WTC11 (cell line): ENCODE measurements at regions not wholly inside any gene's neighbourhood (a gene's known extent, or its start where the extent isn't known, plus 50 kb on each side); places are given as distances from the start of the nearest gene placed in this dataset.

Experiments used
- ATAC-seq: fragments of 200-7000 bp; cut with Tn5 transposase; 2 replicates; pipeline ENCODE4 v1.10.0; 2021; ENCODE audit warnings: mild to moderate bottlenecking, moderate library complexity
- CTCF ChIA-PET: fragments of 300-600 bp; sonication (Branson Sonifier 250); formaldehyde crosslinking; loops from one replicate; lab custom pipeline; 2021; ENCODE audit warnings: antibody characterized with exemption; lab: Charles Lee
- POLR2A ChIA-PET: fragments of 350-600 bp; sonication (Branson Sonifier 250); formaldehyde crosslinking; loops from one replicate; lab custom pipeline; 2021; ENCODE audit warnings: antibody characterized with exemption; lab: Charles Lee
- DNase-seq: peaks from one replicate; pipeline ENCODE4 v3.0.0; 2021; ENCODE audit warnings: low spot score
- H3K27ac Mint-ChIP-seq: 2 replicates; pipeline ENCODE4 v1.8.0; 2021; ENCODE audit warnings: mixed read lengths
- H3K27me3 Mint-ChIP-seq: 2 replicates; pipeline ENCODE4 v1.8.0; 2021; ENCODE audit warnings: low read depth, mild to moderate bottlenecking, moderate library complexity, mixed read lengths
- H3K36me3 Mint-ChIP-seq: 2 replicates; pipeline ENCODE4 v1.8.0; 2021; ENCODE audit warnings: mixed read lengths
- H3K4me1 Mint-ChIP-seq: 2 replicates; pipeline ENCODE4 v1.8.0; 2022; ENCODE audit warnings: mixed read lengths
- H3K4me3 Mint-ChIP-seq: 2 replicates; pipeline ENCODE4 v1.8.0; 2021; ENCODE audit warnings: mild to moderate bottlenecking, moderate library complexity, mixed read lengths
- H3K9me3 Mint-ChIP-seq: 2 replicates; pipeline ENCODE4 v1.8.0; 2021; ENCODE audit warnings: mixed read lengths
- CREB1 ChIP-seq: sonication (generic); formaldehyde crosslinking; IDR thresholded peaks from 2 replicates; pipeline ENCODE4 v1.8.0; 2023; ENCODE audit warnings: mild to moderate bottlenecking, missing genetic modification reagents
- EMX1 ChIP-seq: fragments of 250-450 bp; sonication (Bioruptor Pico); IDR thresholded peaks from 2 replicates; pipeline ENCODE4 v1.8.0; 2021; ENCODE audit warnings: mild to moderate bottlenecking
- FOXJ3 ChIP-seq: sonication (generic); formaldehyde crosslinking; IDR thresholded peaks from 2 replicates; pipeline ENCODE4 v1.9.0; 2021; ENCODE audit warnings: missing genetic modification reagents, mild to moderate bottlenecking, borderline replicate concordance
- FOXK1 ChIP-seq: sonication (generic); formaldehyde crosslinking; IDR thresholded peaks from 2 replicates; pipeline ENCODE4 v1.8.0; 2022; ENCODE audit warnings: mild to moderate bottlenecking, moderate library complexity, missing genetic modification reagents
- GRHL2 ChIP-seq: fragments of 250-450 bp; sonication (Bioruptor Pico); IDR thresholded peaks from 2 replicates; pipeline ENCODE4 v1.8.0; 2022; ENCODE audit warnings: mild to moderate bottlenecking, moderate library complexity; ENCODE audit not compliant: insufficient replicate concordance, severe bottlenecking
- HMGA2 ChIP-seq: fragments of 250-450 bp; sonication (Bioruptor Pico); IDR thresholded peaks from 2 replicates; pipeline ENCODE4 v1.4.0; 2021; ENCODE audit warnings: mild to moderate bottlenecking, moderate library complexity
- KAT7 ChIP-seq: sonication (generic); formaldehyde crosslinking; IDR thresholded peaks from 2 replicates; pipeline ENCODE4 v1.8.1; 2023; ENCODE audit warnings: missing genetic modification reagents, mild to moderate bottlenecking, borderline replicate concordance
- MXD4 ChIP-seq: fragments of 250-450 bp; sonication (Bioruptor Pico); IDR thresholded peaks from 2 replicates; pipeline ENCODE4 v1.8.0; 2021; ENCODE audit warnings: mild to moderate bottlenecking, moderate library complexity, borderline replicate concordance
- NFE2L1 ChIP-seq: sonication (generic); formaldehyde crosslinking; IDR thresholded peaks from 2 replicates; pipeline ENCODE4 v1.8.1; 2023; ENCODE audit warnings: missing genetic modification reagents
- NR2C2 ChIP-seq: sonication (generic); formaldehyde crosslinking; IDR thresholded peaks from 2 replicates; pipeline ENCODE4 v1.8.0; 2022; ENCODE audit warnings: mild to moderate bottlenecking, missing genetic modification reagents
- NR3C1 ChIP-seq: sonication (generic); formaldehyde crosslinking; conservative IDR thresholded peaks from 2 replicates; pipeline ENCODE4 v1.8.1; 2023; ENCODE audit warnings: low read depth, mild to moderate bottlenecking, missing genetic modification reagents
- ZNF138 ChIP-seq: sonication (generic); formaldehyde crosslinking; conservative IDR thresholded peaks from 2 replicates; pipeline ENCODE4 v1.8.1; 2022; ENCODE audit warnings: mild to moderate bottlenecking, moderate library complexity, missing genetic modification reagents
- ZNF671 ChIP-seq: fragments of 250-450 bp; sonication (Bioruptor Pico); IDR thresholded peaks from 2 replicates; pipeline ENCODE4 v1.8.0; 2021; ENCODE audit warnings: mild to moderate bottlenecking
- TF ChIP-seq, protein P1 (sequence below): sonication (generic); formaldehyde crosslinking; IDR thresholded peaks from 2 replicates; pipeline ENCODE4 v1.8.1; 2023; ENCODE audit warnings: mild to moderate bottlenecking, missing genetic modification reagents
- TF ChIP-seq, protein P2 (sequence below): sonication (generic); formaldehyde crosslinking; IDR thresholded peaks from 2 replicates; pipeline ENCODE4 v1.8.1; 2022; ENCODE audit warnings: mild to moderate bottlenecking, moderate library complexity, missing genetic modification reagents
- TF ChIP-seq, protein P3 (sequence below): fragments of 250-450 bp; sonication (Bioruptor Pico); IDR thresholded peaks from 2 replicates; pipeline ENCODE4 v2.1.2; 2022; ENCODE audit warnings: mild to moderate bottlenecking, moderate library complexity
- TF ChIP-seq, protein P4 (sequence below): fragments of 250-450 bp; sonication (Bioruptor Pico); IDR thresholded peaks from 2 replicates; pipeline ENCODE4 v1.9.0; 2021; ENCODE audit warnings: mild to moderate bottlenecking, borderline replicate concordance
- TF ChIP-seq, protein P5 (sequence below): fragments of 250-450 bp; sonication (Bioruptor Pico); IDR thresholded peaks from 2 replicates; pipeline ENCODE4 v1.9.0; 2021; ENCODE audit warnings: moderate library complexity, mild to moderate bottlenecking, inconsistent platforms, borderline replicate concordance
- TF ChIP-seq, protein P6 (sequence below): fragments of 250-450 bp; sonication (Bioruptor Pico); IDR thresholded peaks from 2 replicates; pipeline ENCODE4 v1.9.0; 2021; ENCODE audit warnings: mild to moderate bottlenecking
- TF ChIP-seq, protein P7 (sequence below): sonication (generic); formaldehyde crosslinking; IDR thresholded peaks from 2 replicates; pipeline ENCODE4 v1.8.0; 2023; ENCODE audit warnings: mild to moderate bottlenecking, missing genetic modification reagents
- TF ChIP-seq, protein P8 (sequence below): fragments of 250-450 bp; sonication (Bioruptor Pico); IDR thresholded peaks from 2 replicates; pipeline ENCODE4 v1.8.0; 2021; ENCODE audit warnings: mild to moderate bottlenecking

DNA sequence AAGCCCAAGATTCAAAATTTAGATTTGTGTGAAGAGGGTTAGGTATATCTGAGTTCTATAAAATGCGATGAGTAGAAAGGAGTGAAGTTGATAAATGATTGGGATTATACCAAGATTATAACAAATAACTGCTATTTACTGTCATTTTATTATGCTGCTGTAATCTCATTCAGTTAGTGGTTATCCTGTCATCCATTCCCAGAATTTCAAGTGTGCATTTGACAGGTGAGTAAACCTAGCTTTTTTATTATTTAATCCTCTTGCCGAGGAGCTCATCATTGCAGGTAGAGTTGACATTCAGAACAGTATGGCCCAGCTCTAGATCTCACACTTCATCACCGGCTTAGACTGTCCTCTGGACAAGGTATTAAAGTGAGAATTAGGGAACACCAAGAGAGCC lies 1146.2 kb downstream of the CDH11 start (continued):
- no peak for TF ChIP-seq HMGA2 (CRISPR knock-in tag)
- TF ChIP-seq FOXJ3 (CRISPR knock-in tag), result no peak
- TF ChIP-seq, protein P1, sequence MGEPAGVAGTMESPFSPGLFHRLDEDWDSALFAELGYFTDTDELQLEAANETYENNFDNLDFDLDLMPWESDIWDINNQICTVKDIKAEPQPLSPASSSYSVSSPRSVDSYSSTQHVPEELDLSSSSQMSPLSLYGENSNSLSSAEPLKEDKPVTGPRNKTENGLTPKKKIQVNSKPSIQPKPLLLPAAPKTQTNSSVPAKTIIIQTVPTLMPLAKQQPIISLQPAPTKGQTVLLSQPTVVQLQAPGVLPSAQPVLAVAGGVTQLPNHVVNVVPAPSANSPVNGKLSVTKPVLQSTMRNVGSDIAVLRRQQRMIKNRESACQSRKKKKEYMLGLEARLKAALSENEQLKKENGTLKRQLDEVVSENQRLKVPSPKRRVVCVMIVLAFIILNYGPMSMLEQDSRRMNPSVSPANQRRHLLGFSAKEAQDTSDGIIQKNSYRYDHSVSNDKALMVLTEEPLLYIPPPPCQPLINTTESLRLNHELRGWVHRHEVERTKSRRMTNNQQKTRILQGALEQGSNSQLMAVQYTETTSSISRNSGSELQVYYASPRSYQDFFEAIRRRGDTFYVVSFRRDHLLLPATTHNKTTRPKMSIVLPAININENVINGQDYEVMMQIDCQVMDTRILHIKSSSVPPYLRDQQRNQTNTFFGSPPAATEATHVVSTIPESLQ (CRISPR knock-in tag), result no peak
- TF ChIP-seq NR3C1, result no peak
- TF ChIP-seq, protein P2, sequence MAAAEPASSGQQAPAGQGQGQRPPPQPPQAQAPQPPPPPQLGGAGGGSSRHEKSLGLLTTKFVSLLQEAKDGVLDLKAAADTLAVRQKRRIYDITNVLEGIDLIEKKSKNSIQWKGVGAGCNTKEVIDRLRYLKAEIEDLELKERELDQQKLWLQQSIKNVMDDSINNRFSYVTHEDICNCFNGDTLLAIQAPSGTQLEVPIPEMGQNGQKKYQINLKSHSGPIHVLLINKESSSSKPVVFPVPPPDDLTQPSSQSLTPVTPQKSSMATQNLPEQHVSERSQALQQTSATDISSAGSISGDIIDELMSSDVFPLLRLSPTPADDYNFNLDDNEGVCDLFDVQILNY (CRISPR knock-in tag), result no peak
- no peak for TF ChIP-seq NFE2L1 (CRISPR knock-in tag)
- TF ChIP-seq MXD4 (CRISPR knock-in tag), result no peak
- TF ChIP-seq CREB1 (CRISPR knock-in tag), result no peak
- TF ChIP-seq, protein P3, sequence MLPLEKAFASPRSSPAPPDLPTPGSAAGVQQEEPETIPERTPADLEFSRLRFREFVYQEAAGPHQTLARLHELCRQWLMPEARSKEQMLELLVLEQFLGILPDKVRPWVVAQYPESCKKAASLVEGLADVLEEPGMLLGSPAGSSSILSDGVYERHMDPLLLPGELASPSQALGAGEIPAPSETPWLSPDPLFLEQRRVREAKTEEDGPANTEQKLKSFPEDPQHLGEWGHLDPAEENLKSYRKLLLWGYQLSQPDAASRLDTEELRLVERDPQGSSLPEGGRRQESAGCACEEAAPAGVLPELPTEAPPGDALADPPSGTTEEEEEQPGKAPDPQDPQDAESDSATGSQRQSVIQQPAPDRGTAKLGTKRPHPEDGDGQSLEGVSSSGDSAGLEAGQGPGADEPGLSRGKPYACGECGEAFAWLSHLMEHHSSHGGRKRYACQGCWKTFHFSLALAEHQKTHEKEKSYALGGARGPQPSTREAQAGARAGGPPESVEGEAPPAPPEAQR (CRISPR knock-in tag), result no peak
- TF ChIP-seq, protein P4, sequence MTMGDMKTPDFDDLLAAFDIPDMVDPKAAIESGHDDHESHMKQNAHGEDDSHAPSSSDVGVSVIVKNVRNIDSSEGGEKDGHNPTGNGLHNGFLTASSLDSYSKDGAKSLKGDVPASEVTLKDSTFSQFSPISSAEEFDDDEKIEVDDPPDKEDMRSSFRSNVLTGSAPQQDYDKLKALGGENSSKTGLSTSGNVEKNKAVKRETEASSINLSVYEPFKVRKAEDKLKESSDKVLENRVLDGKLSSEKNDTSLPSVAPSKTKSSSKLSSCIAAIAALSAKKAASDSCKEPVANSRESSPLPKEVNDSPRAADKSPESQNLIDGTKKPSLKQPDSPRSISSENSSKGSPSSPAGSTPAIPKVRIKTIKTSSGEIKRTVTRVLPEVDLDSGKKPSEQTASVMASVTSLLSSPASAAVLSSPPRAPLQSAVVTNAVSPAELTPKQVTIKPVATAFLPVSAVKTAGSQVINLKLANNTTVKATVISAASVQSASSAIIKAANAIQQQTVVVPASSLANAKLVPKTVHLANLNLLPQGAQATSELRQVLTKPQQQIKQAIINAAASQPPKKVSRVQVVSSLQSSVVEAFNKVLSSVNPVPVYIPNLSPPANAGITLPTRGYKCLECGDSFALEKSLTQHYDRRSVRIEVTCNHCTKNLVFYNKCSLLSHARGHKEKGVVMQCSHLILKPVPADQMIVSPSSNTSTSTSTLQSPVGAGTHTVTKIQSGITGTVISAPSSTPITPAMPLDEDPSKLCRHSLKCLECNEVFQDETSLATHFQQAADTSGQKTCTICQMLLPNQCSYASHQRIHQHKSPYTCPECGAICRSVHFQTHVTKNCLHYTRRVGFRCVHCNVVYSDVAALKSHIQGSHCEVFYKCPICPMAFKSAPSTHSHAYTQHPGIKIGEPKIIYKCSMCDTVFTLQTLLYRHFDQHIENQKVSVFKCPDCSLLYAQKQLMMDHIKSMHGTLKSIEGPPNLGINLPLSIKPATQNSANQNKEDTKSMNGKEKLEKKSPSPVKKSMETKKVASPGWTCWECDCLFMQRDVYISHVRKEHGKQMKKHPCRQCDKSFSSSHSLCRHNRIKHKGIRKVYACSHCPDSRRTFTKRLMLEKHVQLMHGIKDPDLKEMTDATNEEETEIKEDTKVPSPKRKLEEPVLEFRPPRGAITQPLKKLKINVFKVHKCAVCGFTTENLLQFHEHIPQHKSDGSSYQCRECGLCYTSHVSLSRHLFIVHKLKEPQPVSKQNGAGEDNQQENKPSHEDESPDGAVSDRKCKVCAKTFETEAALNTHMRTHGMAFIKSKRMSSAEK (CRISPR knock-in tag), result no peak
- no peak for TF ChIP-seq GRHL2 (CRISPR knock-in tag)
- TF ChIP-seq FOXK1 (CRISPR knock-in tag), result no peak
- no peak for TF ChIP-seq EMX1 (CRISPR knock-in tag)

DNA sequence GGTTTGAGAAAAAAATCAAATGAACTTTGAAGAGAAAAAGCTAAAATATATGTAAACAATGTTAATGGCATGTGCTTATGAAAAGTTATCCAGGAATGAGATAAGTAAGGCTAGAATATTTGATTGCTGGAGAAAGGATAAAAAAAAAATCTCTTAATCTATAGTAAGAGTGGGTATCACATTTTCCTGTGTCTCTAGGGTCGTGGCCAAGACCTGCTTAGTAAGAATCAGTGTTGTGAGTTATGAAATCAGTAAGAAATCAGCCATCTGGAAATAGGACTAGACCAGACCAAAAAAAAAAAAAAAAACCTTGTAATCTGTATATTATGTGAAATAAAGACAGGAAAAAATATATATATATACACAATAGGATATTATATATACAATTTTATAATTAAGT lies 1153.9 kb downstream of the CDH11 start:
- Mint-ChIP-seq H3K36me3 (no peaks in the 10 kb centered on the region), H3K9me3 (no peaks in the 10 kb centered on the region), H3K4me3 (no peak overlapping the region), H3K4me1 (no peaks in the 10 kb centered on the region), H3K27me3 (no peaks in the 10 kb centered on the region), H3K27ac (no peak overlapping the region)
- DNase-seq (no peak), ATAC-seq (no peak)
- ChIA-PET POLR2A (no interaction called here), CTCF (no interaction called here)
- TF ChIP-seq NR2C2 (CRISPR knock-in tag), result no peak
- no peak for TF ChIP-seq HMGA2 (CRISPR knock-in tag)
- no peak for TF ChIP-seq CREB1 (CRISPR knock-in tag)
- TF ChIP-seq, protein P5, sequence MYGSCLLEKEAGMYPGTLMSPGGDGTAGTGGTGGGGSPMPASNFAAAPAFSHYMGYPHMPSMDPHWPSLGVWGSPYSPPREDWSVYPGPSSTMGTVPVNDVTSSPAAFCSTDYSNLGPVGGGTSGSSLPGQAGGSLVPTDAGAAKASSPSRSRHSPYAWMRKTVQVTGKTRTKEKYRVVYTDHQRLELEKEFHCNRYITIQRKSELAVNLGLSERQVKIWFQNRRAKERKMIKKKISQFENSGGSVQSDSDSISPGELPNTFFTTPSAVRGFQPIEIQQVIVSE, result no peak
- TF ChIP-seq, protein P6, sequence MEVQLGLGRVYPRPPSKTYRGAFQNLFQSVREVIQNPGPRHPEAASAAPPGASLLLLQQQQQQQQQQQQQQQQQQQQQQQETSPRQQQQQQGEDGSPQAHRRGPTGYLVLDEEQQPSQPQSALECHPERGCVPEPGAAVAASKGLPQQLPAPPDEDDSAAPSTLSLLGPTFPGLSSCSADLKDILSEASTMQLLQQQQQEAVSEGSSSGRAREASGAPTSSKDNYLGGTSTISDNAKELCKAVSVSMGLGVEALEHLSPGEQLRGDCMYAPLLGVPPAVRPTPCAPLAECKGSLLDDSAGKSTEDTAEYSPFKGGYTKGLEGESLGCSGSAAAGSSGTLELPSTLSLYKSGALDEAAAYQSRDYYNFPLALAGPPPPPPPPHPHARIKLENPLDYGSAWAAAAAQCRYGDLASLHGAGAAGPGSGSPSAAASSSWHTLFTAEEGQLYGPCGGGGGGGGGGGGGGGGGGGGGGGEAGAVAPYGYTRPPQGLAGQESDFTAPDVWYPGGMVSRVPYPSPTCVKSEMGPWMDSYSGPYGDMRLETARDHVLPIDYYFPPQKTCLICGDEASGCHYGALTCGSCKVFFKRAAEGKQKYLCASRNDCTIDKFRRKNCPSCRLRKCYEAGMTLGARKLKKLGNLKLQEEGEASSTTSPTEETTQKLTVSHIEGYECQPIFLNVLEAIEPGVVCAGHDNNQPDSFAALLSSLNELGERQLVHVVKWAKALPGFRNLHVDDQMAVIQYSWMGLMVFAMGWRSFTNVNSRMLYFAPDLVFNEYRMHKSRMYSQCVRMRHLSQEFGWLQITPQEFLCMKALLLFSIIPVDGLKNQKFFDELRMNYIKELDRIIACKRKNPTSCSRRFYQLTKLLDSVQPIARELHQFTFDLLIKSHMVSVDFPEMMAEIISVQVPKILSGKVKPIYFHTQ, result no peak
- TF ChIP-seq, protein P7, sequence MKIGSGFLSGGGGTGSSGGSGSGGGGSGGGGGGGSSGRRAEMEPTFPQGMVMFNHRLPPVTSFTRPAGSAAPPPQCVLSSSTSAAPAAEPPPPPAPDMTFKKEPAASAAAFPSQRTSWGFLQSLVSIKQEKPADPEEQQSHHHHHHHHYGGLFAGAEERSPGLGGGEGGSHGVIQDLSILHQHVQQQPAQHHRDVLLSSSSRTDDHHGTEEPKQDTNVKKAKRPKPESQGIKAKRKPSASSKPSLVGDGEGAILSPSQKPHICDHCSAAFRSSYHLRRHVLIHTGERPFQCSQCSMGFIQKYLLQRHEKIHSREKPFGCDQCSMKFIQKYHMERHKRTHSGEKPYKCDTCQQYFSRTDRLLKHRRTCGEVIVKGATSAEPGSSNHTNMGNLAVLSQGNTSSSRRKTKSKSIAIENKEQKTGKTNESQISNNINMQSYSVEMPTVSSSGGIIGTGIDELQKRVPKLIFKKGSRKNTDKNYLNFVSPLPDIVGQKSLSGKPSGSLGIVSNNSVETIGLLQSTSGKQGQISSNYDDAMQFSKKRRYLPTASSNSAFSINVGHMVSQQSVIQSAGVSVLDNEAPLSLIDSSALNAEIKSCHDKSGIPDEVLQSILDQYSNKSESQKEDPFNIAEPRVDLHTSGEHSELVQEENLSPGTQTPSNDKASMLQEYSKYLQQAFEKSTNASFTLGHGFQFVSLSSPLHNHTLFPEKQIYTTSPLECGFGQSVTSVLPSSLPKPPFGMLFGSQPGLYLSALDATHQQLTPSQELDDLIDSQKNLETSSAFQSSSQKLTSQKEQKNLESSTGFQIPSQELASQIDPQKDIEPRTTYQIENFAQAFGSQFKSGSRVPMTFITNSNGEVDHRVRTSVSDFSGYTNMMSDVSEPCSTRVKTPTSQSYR (CRISPR knock-in tag), result no peak
- no peak for TF ChIP-seq KAT7
- no peak for TF ChIP-seq ZNF671 (CRISPR knock-in tag)
- TF ChIP-seq, protein P8, sequence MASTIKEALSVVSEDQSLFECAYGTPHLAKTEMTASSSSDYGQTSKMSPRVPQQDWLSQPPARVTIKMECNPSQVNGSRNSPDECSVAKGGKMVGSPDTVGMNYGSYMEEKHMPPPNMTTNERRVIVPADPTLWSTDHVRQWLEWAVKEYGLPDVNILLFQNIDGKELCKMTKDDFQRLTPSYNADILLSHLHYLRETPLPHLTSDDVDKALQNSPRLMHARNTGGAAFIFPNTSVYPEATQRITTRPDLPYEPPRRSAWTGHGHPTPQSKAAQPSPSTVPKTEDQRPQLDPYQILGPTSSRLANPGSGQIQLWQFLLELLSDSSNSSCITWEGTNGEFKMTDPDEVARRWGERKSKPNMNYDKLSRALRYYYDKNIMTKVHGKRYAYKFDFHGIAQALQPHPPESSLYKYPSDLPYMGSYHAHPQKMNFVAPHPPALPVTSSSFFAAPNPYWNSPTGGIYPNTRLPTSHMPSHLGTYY, result no peak
- TF ChIP-seq ZNF138 (CRISPR knock-in tag), result no peak
